ENCODE measurements at regions not wholly inside any gene's neighbourhood (a gene's known extent, or its start where the extent isn't known, plus 50 kb on each side); places are given as distances from the start of the nearest gene placed in this dataset.
"Not testable (repeated sequence)": the region's sequence is repeated elsewhere in the genome, so short reads cannot be mapped to it uniquely, and the experiment has no call there.

DNA sequence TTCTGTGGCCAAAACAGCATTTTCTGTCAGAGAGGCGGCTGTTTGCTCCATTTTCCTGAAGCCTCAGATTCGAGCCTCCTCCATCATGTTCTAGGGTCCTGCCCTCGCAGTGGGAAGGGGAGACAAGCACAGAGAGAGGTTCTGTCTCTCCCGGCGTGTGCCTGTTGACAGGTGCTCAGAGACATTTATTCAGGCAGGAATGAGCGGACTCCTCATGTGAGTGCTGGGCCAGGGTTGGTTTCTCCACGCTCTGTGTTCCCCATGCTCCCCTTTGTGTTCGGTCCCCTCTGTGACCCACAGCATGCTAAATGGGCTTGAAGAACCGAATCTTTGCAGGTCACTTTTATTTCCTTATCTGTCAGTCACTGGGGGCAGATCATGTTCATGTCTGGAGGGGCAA lies 374.6 kb downstream of the GLRX3 start:
- no peak for DNase-seq (ENCODE audit: low read depth in 3 of 3)

DNA sequence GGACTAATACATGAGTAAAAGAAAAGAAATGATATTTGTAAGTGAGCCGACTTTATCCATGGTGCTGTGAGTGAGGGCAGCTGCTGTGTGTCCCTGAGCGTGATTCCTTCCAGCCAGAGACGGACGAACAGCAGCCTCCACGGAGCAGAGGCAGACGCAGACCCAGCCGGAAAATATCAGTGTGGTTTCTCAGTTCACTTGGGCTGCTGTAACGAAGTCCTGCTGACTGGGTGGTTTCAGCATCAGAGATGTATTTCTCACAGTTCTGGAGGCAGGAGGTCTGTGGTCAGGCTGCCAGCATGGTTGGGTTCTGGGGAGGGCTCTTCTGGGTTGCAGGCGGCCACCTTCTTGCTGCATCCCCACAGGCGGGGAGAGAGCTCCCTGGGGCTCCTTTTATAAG lies 375.6 kb downstream of the GLRX3 start:
- DNase-seq (ENCODE audit: low read depth in 3 of 3), result no peak

DNA sequence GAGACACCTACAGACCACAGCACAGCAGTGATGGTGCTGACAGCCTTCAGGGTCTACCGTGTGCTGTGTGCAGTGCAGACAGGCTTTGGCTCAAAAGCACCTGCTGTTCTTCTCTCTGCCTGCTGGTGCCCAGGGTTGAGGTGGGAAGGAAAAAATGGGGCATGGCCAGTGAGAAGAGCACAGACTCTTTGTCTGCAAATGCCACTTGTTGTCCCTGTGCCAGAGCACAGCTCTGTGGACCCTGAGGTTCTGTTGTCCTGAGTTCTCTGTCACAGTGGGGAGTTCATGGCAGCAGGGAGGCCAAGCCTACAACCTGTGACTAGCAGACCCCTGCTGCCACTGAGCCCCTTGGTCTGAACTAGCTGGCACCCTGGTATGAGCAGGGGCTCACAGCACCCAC lies 376.7 kb downstream of the GLRX3 start:
- DNase-seq (ENCODE audit: low read depth in 3 of 3), result no peak

DNA sequence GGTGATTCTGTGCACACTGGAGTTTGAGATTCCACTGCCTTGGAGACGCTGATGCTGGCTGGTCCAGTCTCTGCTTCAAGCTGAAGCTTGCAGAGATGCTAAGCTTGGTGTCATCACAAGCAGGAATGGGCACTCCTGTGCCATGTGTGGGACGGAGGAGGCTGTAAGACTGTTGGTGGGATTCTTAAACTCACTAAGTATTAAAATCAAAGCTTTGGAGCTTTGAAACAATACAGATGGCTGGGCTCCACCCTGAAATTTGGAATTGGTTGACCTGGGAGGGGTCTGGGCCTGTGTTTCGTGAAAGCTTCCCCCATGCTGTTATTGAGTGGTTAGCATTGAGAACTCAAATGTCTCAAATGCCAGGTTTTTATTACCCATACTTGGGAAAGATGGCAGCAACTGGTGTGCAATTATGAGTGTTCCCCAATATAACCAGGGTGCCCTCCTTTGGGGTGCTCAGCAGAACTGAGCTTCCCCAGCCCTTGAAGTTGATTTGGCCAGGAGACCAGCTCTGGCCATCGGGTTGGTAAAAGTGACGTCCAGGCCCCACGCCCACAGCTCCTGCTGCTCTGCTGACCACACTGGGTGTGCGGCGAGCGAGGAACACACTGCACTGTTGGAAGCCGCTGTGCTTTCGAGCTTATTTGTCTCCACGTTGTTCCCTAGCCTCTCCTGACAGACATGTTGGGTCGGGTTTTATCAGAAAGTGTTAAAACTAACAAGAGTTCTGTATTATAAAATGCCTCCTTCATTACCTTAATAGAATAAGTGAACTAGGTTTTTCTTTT lies 377.7 kb downstream of the GLRX3 start:
- no peak for DNase-seq (ENCODE audit: low read depth in 3 of 3)

DNA sequence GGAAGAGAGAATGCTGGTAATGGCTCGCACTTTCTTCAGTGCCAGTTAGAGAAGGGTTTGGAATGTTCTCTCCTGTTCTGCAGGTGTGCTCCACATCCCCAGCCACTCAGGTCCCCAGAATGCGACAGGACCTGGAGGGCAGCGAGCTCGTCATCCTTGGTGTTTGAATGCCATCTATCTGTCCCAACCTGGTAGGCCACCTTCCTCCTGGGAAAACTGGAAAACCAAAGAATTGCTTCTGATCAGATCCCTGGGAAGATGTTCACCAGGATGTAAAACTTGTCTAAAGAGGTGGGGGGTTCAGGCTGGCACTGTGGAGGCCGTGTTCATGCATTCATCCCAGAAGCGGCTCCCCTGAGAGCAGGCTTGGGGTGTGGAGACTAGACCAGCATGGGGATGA lies 379.5 kb downstream of the GLRX3 start:
- DNase-seq (ENCODE audit: low read depth in 3 of 3), result no peak

DNA sequence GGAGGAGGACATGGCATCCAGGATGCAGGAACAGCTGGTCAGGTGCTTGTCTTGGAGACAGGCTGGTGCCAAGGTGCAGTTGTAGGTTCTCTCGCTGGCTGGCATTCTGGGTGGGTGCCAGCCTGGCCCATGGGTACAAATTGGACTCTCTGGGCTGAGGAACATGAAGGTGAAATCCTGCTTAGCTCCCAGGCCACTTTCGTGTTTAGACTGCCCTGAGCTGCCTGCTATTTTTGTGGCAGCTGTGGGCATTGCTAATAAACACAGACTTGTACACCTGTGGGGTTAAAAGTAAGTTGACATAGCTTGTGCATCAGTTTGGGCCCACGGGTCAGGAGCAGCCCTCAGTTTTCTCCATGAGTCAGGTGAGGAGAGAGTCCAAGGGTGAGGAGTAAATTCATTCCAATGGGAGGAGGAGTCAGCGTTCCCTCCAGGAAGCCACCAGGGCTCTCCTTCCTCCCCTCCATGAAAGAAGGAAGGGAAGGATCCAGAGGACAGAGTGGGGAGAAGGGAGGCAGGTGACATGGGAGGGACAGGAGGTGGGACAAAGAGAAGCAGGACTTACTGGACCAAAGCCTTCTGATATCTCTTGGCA lies 380.0 kb downstream of the GLRX3 start:
- DNase-seq (ENCODE audit: low read depth in 3 of 3), result no peak

DNA sequence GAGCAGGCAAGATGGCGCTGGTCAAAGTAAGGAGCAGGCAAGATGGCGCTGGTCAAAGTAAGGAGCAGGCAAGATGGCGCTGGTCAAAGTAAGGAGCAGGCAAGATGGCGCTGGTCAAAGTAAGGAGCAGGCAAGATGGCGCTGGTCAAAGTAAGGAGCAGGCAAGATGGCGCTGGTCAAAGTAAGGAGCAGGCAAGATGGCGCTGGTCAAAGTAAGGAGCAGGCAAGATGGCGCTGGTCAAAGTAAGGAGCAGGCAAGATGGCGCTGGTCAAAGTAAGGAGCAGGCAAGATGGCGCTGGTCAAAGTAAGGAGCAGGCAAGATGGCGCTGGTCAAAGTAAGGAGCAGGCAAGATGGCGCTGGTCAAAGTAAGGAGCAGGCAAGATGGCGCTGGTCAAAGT lies 382.7 kb downstream of the GLRX3 start:
- not testable (repeated sequence) for DNase-seq (ENCODE audit: low read depth in 3 of 3)

DNA sequence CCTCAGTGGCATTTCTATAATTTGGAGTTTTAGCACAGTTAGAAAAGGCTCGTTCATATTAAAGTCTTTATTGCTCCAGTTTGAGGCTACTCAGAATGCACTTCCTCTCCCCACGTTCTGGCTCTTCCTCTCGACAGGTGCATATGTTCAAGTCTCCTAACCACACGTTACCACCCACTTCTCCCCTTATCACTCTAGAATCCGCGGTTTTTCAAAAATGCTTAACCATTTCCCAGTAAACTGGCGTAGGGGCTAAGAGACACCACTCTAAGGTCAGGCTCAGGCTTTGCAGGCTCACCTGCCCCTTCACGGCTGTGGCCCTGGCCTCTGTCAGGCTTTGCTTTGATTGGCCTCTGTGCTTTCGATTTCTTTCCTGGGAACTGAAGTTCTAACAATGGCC lies 383.6 kb downstream of the GLRX3 start:
- no peak for DNase-seq (ENCODE audit: low read depth in 3 of 3)

DNA sequence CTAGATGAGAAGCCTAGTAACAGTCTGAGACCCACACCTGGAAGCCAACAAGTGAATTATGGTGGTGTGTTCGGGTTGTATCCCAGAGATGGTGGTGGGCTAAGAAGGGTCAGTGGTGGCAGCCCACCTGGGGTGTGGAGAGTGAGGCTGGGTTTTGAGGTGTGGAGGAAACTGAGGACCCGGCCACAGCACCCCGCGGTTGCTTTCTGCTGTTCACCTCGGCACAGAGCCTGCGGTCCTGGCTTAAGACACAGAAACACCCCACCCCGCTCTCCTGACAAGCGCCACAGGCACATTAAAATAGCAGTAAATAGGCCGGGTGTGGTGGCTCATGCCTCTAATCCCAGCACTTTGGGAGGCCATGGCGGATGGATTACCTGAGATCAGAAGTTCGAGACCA lies 395.1 kb downstream of the GLRX3 start:
- no peak for DNase-seq (ENCODE audit: low read depth in 3 of 3)

DNA sequence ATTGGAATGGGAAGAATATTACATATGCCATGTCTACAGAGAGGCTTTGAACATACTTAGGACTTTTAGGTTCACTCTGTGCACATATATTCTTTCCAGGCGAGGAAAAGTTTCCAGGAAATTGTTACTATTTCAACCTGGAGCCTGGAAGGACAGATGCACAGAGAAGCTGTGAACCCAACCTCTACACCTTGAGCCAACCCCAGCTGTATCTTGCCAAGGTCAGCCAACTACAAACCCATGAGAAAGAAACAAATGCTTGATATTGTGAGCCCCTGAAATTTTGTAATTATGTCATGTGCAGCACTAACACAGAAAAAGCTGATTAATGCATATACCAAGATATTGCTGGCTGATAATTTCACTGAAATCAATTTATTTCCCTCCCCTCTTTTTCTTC lies 404.9 kb downstream of the GLRX3 start:
- no peak for DNase-seq (ENCODE audit: low read depth in 3 of 3)

DNA sequence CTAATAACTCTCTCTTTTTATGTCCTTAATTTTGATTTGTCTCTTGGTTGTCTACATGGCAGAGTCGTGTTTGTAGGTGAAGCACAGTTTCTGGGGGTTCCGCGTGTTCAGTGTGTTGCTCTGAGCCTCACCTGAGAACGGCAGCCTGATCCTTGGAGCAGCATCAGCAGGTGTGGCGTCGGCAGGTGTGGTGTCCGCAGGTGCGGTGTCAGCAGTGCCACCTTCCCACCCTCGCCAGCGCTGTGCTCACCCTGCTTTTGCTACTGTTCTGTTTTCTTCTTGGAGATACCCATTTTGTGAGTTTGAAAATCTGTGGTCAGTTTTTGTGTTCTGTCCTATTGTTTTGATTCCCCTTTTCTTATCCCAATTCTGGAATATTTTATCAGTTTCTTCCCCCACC lies 406.6 kb downstream of the GLRX3 start:
- no peak for DNase-seq (ENCODE audit: low read depth in 3 of 3)

DNA sequence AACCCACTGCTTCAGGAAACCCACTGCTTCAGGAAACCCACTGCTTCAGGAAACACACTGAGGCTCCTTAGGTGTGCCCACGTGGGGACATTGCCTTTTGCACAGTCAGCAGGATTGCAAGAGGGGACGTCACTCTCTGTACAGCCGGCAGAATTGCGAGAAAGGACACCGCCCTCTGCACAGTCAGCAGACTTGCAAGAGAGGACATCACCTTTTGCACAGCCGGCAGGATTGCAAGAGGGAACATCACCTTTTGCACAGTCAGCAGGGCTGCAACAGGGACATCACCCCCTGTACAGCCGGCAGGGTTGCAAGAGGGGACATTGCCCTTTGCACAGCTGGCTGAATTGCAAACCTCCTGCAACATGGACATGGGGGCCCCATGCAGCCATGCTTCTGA lies 407.6 kb downstream of the GLRX3 start:
- DNase-seq (ENCODE audit: low read depth in 3 of 3), result no peak

DNA sequence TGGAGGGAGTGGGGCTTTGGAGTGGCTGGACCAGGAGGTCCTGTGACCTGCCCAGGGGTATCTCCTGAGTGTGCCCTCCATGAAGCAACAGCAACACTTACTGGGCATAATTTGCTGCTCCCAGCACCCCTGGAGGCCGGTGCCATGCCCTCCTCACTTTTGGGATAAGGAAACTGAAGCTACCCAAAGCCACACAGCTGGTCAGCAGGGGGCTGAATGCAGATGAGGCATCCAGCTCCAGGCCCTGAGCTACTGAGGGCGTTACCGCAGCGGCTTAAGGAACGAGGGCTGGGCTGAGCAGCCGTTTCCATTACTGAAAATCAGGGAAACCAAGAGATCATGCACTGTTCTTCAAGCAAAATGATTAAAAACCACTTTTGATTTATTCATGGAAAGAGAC lies 408.9 kb downstream of the GLRX3 start:
- DNase-seq (ENCODE audit: low read depth in 3 of 3), result no peak

DNA sequence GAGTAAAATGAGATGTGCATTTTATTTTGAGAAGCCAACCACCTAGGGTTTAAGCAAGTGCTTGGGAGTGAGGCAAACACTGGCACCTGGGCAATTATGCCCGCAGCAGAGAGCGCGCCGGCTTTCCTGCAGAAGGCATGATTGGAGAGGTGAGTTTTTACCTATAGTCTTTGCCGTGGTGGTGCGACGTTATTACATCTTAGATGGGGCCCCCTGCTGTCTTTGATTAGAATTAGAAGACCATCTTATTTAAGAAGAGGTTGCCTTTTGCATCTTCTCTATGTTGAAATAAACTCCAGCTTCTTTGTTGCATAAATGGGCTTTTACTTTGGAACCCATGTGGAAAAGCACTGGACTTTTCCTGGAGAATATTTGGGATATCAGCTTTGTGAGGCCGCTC lies 409.5 kb downstream of the GLRX3 start:
- DNase-seq (ENCODE audit: low read depth in 3 of 3), result no peak

DNA sequence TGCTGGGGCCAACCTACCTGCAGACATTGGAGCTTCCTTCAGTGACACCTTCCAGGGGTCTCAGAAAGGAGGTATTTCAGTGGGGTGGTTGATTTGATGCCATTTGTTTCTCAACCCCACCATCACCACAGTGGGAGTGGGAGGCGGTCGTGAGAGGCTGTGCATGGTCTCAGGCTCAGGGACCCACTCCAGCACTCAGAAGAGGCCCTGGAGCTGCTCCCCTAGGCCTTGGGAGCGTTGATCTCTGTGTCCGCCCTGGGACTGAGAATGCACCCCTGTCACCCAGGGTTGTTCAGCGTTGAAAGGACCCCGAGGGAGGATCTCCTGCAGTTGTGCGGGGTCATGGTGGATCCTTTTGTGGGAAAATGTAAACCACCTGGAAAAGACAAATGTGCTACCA lies 410.6 kb downstream of the GLRX3 start:
- no peak for DNase-seq (ENCODE audit: low read depth in 3 of 3)

DNA sequence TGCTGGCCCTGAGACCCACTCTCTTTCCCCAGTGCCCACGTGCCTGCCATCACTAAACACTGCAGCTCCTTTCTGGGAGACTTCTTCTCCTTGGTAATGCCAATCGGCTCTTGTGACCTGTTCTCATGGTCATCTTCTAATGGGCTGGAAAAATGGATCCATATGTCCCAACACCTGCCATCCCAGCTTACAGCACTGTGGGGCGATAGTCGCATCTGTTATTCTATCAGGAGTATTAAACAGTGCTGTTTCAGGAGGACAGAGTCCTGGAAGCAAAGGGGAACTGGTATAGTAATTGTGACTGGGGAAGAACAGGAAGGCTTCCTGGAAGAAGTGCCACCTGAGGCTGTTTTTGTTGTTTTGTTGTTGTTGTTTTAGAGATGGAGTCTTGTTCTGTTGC lies 411.2 kb downstream of the GLRX3 start:
- DNase-seq (ENCODE audit: low read depth in 3 of 3), result no peak

DNA sequence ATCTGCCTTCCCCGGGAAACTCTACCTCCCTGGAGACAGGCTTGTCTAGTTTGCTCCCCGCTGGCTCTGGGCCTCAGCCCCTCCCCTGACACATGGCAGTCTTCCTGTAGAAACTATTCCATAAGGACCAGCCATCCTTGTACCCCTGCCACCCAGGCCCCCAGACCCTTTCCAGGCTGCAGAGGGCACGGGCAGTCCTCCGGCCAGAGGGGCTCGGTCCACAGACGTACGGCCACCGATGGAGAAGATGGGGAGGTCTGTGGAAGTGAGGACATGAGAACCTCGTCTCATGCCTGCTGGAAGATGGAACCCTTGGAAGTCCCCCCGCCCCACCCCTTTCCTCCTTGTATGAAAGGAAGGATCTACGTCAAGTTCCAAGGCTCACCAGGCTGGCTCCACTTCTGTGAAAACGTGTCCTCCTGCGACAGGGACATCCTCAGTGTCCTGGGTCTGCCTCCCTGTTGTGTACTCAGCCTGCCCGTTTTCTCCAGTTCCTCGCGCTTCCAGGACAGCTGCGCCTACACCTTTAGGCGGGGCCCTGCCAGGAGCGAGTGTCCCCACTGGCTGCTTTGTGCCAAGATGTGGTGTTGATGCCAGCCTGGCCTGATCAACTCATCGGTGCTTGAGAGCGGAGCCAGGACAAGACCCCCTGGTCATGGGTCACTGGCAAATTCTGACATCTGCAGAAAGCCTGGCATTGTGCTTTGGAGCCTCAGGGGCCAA lies 414.9 kb downstream of the GLRX3 start:
- DNase-seq (ENCODE audit: low read depth in 3 of 3), result no peak

DNA sequence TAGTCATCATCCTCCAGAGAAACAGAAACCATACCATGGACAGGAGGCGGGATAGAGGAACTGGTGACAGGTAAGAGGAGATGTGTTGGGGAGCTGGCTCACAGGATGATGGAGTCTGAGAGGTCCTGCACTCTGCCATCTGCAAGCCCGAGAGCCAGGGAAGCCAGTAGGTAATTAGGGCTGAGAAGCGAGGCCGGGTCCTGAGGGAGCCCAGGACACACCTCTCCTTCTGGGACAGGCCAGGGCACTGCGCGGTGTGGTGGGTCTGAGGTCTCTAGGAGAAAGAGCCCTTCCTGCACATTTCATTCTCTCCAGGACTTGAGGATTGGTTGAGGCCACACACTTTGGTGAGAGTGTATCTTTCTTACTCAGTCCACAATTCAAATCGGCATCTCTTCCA lies 415.5 kb downstream of the GLRX3 start:
- DNase-seq (ENCODE audit: low read depth in 3 of 3), result no peak

DNA sequence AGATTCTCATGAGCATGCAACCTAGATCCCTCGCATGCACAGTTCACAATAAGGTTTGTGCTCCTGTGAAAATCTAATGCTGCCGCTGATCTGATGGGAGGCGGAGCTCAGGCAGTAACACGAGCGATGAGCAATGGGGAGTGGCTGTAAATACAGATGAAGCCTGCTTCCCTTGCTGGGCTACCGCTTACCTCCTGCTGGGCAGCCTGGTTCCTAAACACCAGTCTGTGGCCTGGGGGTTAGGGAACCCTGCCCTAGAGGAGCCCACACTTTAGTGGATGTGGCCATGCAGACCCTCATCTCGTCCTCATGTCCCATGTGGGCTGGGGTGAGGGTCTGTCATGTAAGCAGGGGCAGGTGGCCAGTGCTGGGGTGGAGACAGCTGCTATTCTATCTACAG lies 417.6 kb downstream of the GLRX3 start:
- DNase-seq (ENCODE audit: low read depth in 3 of 3), result no peak

DNA sequence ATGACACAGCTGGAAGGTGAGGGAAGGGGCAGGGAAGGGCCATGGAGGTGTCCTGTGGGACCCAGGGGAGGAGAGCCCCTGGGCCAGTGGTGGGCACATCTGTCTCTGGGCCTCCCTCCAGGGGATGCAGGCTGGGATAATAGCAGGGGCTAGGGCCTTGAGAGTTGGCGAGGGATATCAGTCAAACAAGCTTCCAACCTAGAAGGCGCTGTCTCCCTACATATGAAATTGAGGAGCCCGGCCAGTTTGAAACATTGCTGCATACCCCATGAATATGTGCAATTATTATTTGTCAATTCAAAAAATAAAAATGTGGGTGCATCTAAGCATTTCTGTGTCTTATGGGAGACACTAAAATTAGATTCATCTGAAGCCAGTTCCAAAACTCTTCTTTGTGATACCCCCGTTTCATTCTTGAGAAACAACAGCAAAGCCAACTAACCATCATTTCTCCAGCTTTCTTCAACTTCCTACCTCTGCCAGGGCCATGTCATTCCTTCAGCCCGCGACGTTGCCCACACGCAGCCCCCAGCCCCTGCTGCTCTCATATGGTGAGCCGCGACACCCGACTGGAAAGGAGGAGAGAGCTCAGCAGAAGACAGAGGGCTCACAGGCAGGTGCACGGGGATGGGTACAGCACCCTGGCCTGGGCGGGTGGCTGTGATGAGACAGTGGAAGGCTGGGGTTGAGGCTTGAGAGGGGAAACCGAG lies 418.7 kb downstream of the GLRX3 start:
- no peak for DNase-seq (ENCODE audit: low read depth in 3 of 3)

DNA sequence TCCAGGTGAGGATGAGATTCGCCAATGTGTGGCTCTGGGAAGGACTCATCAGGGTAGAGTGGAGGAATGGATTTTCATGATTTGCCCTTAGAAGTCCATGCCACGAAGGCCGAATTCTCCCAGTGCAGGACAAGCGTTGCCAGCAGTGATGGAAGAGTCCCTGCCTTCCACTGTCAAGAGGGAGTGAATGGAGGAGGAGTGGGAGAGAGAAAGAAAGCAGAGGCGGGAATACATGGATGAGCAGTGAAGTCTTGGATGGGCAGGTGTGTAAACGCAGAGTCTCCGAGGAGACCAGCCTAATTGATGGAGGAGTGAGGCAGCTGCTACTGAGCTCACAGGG lies 419.2 kb downstream of the GLRX3 start:
- no peak for DNase-seq (ENCODE audit: low read depth in 3 of 3)

DNA sequence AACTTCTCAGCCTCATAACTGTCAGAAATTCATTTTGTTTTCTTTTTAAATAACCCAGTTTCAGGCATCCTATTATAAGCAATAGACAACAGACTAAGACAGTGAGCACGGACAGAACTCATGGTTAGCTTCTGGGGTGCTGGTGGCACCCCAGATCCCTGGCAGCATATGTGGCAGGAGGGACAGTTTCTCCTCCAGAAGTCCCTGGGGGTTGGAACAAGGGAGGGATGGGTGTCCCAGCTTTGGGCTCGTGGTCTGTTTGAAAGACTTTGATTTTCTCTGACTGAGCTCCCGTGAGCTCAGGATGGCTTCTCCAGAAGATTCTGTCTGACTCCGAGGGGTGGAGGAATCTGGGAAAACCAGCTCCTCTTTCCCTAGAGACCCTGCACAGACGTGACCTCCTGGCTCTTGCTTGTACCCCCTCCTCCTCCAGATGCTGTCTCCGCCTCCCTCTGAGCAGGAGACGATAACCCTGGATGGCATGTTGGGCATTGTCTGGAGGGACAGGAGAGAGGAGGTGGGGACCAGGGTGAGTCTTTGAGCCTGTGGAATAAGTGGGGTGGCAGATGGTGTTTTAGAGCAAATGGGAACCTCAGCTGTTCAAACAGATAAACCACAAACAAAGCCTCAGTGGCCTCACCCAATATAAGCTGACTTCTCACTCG lies 421.1 kb downstream of the GLRX3 start:
- no peak for DNase-seq (ENCODE audit: low read depth in 3 of 3)

Measured in stimulated activated CD4-positive, alpha-beta T cell treated with anti-CD3 and anti-CD28 coated beads, TNF-alpha, amount 100 ng/mL, for 4 hours (primary cell).